B cell (primary cell): ENCODE measurements at regions not wholly inside any gene's neighbourhood (a gene's known extent, or its start where the extent isn't known, plus 50 kb on each side); places are given as distances from the start of the nearest gene placed in this dataset.

Experiments used
- ATAC-seq: fragments of 200-7000 bp; cut with Tn5 transposase; one replicate; pipeline ENCODE4 v1.10.0; 2021; ENCODE audit warnings: low read depth, mild to moderate bottlenecking, moderate number of reproducible peaks, moderate library complexity
- CTCF ChIA-PET: fragments of 350-600 bp; sonication (Branson Sonifier 250); formaldehyde crosslinking; loops from one replicate; lab custom pipeline; 2021; ENCODE audit warnings: antibody characterized with exemption, inconsistent platforms; lab: Charles Lee
- POLR2A ChIA-PET: fragments of 350-600 bp; sonication (Branson Sonifier 250); formaldehyde crosslinking; loops from one replicate; lab custom pipeline; 2021; ENCODE audit warnings: antibody characterized with exemption; lab: Charles Lee
- DNase-seq: peaks from one replicate; pipeline ENCODE4 v3.0.0; 2013
- H2AFZ ChIP-seq: 2 replicates; pipeline ENCODE4 v1.6.1; 2012; ENCODE audit warnings: mild to moderate bottlenecking, low read depth, low read length; ENCODE audit not compliant: insufficient read depth, poor library complexity, severe bottlenecking
- H3K27ac ChIP-seq, 2 donors: 1 replicate in 1 of 2; 2 replicates in 1 of 2; pipeline ENCODE4 v1.5.1; 2012 to 2013; ENCODE audit warnings: low read length in 2 of 2, mild to moderate bottlenecking in 2 of 2, moderate library complexity in 1 of 2
- H3K27me3 ChIP-seq, 4 experiments: fragments of 200-600 bp in 1 of 4; sonication (generic) in 1 of 4; replicated peaks in 1 of 4; 1 replicate in 2 of 4; 2 replicates in 2 of 4; pipeline versions ENCODE4 v1.6.1 to v1.7.0; 2013 to 2016; ENCODE audit warnings: low read length in 3 of 4, mild to moderate bottlenecking in 2 of 4, mixed read lengths in 1 of 4, moderate library complexity in 1 of 4; ENCODE audit not compliant: insufficient read depth in 4 of 4, control insufficient read depth in 3 of 4; ENCODE audit errors: control extremely low read depth in 1 of 4
- H3K36me3 ChIP-seq, 2 experiments: replicated peaks in 1 of 2; 1 replicate in 1 of 2; 2 replicates in 1 of 2; pipeline versions ENCODE4 v1.6.1 to v1.7.1; 2013; ENCODE audit warnings: low read length in 1 of 2; ENCODE audit not compliant: insufficient read depth in 2 of 2, control insufficient read depth in 1 of 2; ENCODE audit errors: control extremely low read depth in 1 of 2, extremely low read depth in 1 of 2
- H3K4me1 ChIP-seq, 2 donors: fragments of 200-600 bp in 1 of 2; sonication (generic) in 1 of 2; 1 replicate in 1 of 2; 2 replicates in 1 of 2; pipeline versions ENCODE4 v1.5.1 to v1.6.1; 2013 to 2017; ENCODE audit warnings: low read length in 2 of 2; ENCODE audit not compliant: control insufficient read depth in 2 of 2, insufficient read depth in 2 of 2
- H3K4me2 ChIP-seq: replicated peaks from 2 replicates; pipeline ENCODE3; 2012; ENCODE audit warnings: mild to moderate bottlenecking, low read depth, low read length; ENCODE audit not compliant: poor library complexity, severe bottlenecking
- H3K4me3 ChIP-seq, 5 experiments: fragments of 200-600 bp in 1 of 5; sonication (generic) in 1 of 5; 1 replicate in 3 of 5; 2 replicates in 2 of 5; pipeline versions ENCODE4 v1.5.1 to v1.7.0; 2011 to 2016; ENCODE audit warnings: low read length in 4 of 5, mild to moderate bottlenecking in 4 of 5, low read depth in 2 of 5, control low read depth in 1 of 5, moderate library complexity in 1 of 5; ENCODE audit not compliant: insufficient read depth in 1 of 5; ENCODE audit errors: control extremely low read depth in 1 of 5, extremely low read depth in 1 of 5
- H3K79me2 ChIP-seq: fragments of 200-600 bp; sonication (generic); one replicate; pipeline ENCODE4 v1.6.0; 2016; ENCODE audit warnings: low read length; ENCODE audit not compliant: control insufficient read depth, insufficient read depth
- H3K9ac ChIP-seq: fragments of 200-600 bp; sonication (generic); 2 replicates; pipeline ENCODE4 v1.6.1; 2017; ENCODE audit warnings: mild to moderate bottlenecking, low read length, moderate library complexity
- H3K9me3 ChIP-seq, 3 donors: one replicate each; pipeline versions ENCODE4 v1.6.1 to v1.7.1; 2013; ENCODE audit warnings: low read length in 2 of 3; ENCODE audit not compliant: control insufficient read depth in 2 of 3, insufficient read depth in 1 of 3; ENCODE audit errors: control extremely low read depth in 1 of 3
- H4K20me1 ChIP-seq: 2 replicates; pipeline ENCODE4 v1.6.0; 2012; ENCODE audit warnings: mild to moderate bottlenecking, low read length; ENCODE audit not compliant: insufficient read depth, control insufficient read depth, poor library complexity, severe bottlenecking
- H3K27ac Mint-ChIP-seq: one replicate; pipeline ENCODE4 v1.8.0; 2021; ENCODE audit warnings: mixed read lengths
- H3K27me3 Mint-ChIP-seq: one replicate; pipeline ENCODE4 v1.8.0; 2021; ENCODE audit warnings: mixed read lengths
- H3K4me1 Mint-ChIP-seq: one replicate; pipeline ENCODE4 v1.8.0; 2021; ENCODE audit warnings: mixed read lengths
- H3K4me3 Mint-ChIP-seq: one replicate; pipeline ENCODE4 v1.8.0; 2021; ENCODE audit warnings: mixed read lengths
- H3K9me3 Mint-ChIP-seq: one replicate; pipeline ENCODE4 v1.8.0; 2022; ENCODE audit warnings: mixed read lengths; ENCODE audit not compliant: insufficient read depth
- CTCF ChIP-seq: fragments of 200-600 bp; IDR thresholded peaks from one replicate; pipeline ENCODE4 v1.8.0; 2022; ENCODE audit warnings: antibody characterized with exemption, mild to moderate bottlenecking
- EZH2 ChIP-seq: IDR thresholded peaks from 2 replicates; pipeline ENCODE4 v1.6.1; 2012; ENCODE audit warnings: borderline replicate concordance, low read depth, mild to moderate bottlenecking, moderate library complexity, low read length; ENCODE audit not compliant: insufficient read depth, poor library complexity, severe bottlenecking
- WGBS: methylation state at CpG from one replicate; pipeline ENCODE4 v1.1.5; 2013; ENCODE audit warnings: missing lambda C conversion rate; ENCODE audit not compliant: insufficient coverage; 5-methylcytosine and 5-hydroxymethylcytosine counted together
- intact Hi-C: fragments of 100-400 bp; cut with micrococcal nuclease; formaldehyde crosslinking; loops from one replicate; pipeline ENCODE4 v1.10.0; 2022

GRCh38 chr10:128599030-128599429 is 472.8 kb upstream of the MKI67 start:
- Histone ChIP-seq H3K4me1 (no peaks in the 10 kb centered on the region), H3K4me2 (no peak overlapping the region), H3K79me2 (no peaks in the 10 kb centered on the region), H3K9me3 (no peaks in the 10 kb centered on the region), H2AFZ (no peak overlapping the region), H3K27ac (no peak overlapping the region), H3K4me3 (no peak overlapping the region), H3K27me3 (no peaks in the 10 kb centered on the region), H3K36me3 (no peaks in the 10 kb centered on the region), H3K9ac (no peak overlapping the region), H4K20me1 (no peaks in the 10 kb centered on the region)
- DNase-seq (no peak), ATAC-seq (no peak)
- TF ChIP-seq EZH2 (no peak), CTCF (no peak)
- ChIA-PET POLR2A (no interaction called here), CTCF (no interaction called here)
- intact Hi-C loops: no loop called here
- Mint-ChIP-seq H3K4me3 (no peak overlapping the region), H3K27me3 (no peaks in the 10 kb centered on the region), H3K4me1 (no peaks in the 10 kb centered on the region), H3K27ac (no peak overlapping the region), H3K9me3 (peaks cover 7% of the 10 kb centered on the region)
- no CpG with 5 or more reads among the region's 2 CpGs for WGBS

GRCh38 chr10:128599538-128599937 is 473.3 kb upstream of the MKI67 start:
- Histone ChIP-seq H3K36me3 (no peaks in the 10 kb centered on the region), H3K4me3 (no peak overlapping the region), H3K4me1 (no peaks in the 10 kb centered on the region), H3K9ac (no peak overlapping the region), H3K4me2 (no peak overlapping the region), H3K79me2 (no peaks in the 10 kb centered on the region), H2AFZ (no peak overlapping the region), H3K27ac (no peak overlapping the region), H4K20me1 (no peaks in the 10 kb centered on the region), H3K9me3 (no peaks in the 10 kb centered on the region), H3K27me3 (no peaks in the 10 kb centered on the region)
- no peak for TF ChIP-seq CTCF
- no peak for TF ChIP-seq EZH2
- ATAC-seq (no peak), DNase-seq (no peak)
- Mint-ChIP-seq H3K27ac (no peak overlapping the region), H3K4me1 (no peaks in the 10 kb centered on the region), H3K27me3 (no peaks in the 10 kb centered on the region), H3K4me3 (no peak overlapping the region), H3K9me3 (peaks cover 7% of the 10 kb centered on the region)
- ChIA-PET CTCF (no interaction called here), POLR2A (no interaction called here)
- intact Hi-C loops: no loop called here
- 100% methylated on average over 1 of the region's 4 CpGs for WGBS
